NK-92 treated with Interleukin-12 subunit alpha and Interleukin-12 subunit beta, amount 100 ng/mL, for 24 hours (cell line): ENCODE measurements at regions not wholly inside any gene's neighbourhood (a gene's known extent, or its start where the extent isn't known, plus 50 kb on each side); places are given as distances from the start of the nearest gene placed in this dataset.
"Not testable (repeated sequence)": the region's sequence is repeated elsewhere in the genome, so short reads cannot be mapped to it uniquely, and the experiment has no call there.

ENCODE experiments used
- DNase-seq: peaks from one replicate; lab custom pipeline; 2025; lab: John Stamatoyannopoulos, UW

GRCh38 chr4:127479031-127479622 lies 153.6 kb upstream of the INTU start:
- no peak for DNase-seq

GRCh38 chr4:127482049-127482448 lies 150.7 kb upstream of the INTU start:
- DNase-seq, result no peak

- DNase-seq, result no peak
These were observed 148.6 kb upstream of the INTU start for GRCh38 chr4:127484117-127484516.

GRCh38 chr4:127486248-127486647 lies 146.5 kb upstream of the INTU start:
- no peak for DNase-seq

GRCh38 chr4:127491571-127491970 lies 141.2 kb upstream of the INTU start:
- no peak for DNase-seq

- DNase-seq, result not testable (repeated sequence)
These were observed 135.9 kb upstream of the INTU start for GRCh38 chr4:127496875-127497274.

GRCh38 chr4:127498366-127498765 lies 134.4 kb upstream of the INTU start:
- no peak for DNase-seq

- DNase-seq, result no peak
These were observed 132.5 kb upstream of the INTU start for GRCh38 chr4:127500242-127500641.

GRCh38 chr4:127501103-127501502 lies 131.7 kb upstream of the INTU start:
- DNase-seq, result no peak

GRCh38 chr4:127503111-127503510 lies 129.6 kb upstream of the INTU start:
- DNase-seq, result no peak

- no peak for DNase-seq
These were observed 127.6 kb upstream of the INTU start for GRCh38 chr4:127505203-127505602.

- no peak for DNase-seq
These were observed 126.5 kb upstream of the INTU start for GRCh38 chr4:127506283-127506682.

- DNase-seq, result no peak
These were observed 123.6 kb upstream of the INTU start for GRCh38 chr4:127509155-127509554.

GRCh38 chr4:127512672-127513071 lies 120.1 kb upstream of the INTU start:
- DNase-seq, result not testable (repeated sequence)

GRCh38 chr4:127515259-127515658 lies 117.5 kb upstream of the INTU start:
- not testable (repeated sequence) for DNase-seq

- DNase-seq, result no peak
These were observed 114.7 kb upstream of the INTU start for GRCh38 chr4:127518046-127518445.

GRCh38 chr4:127521463-127521862 lies 111.3 kb upstream of the INTU start:
- DNase-seq, result no peak

GRCh38 chr4:127523369-127523768 lies 109.4 kb upstream of the INTU start:
- no peak for DNase-seq

GRCh38 chr4:127525608-127526007 lies 107.1 kb upstream of the INTU start:
- DNase-seq, result no peak

GRCh38 chr4:127528302-127528701 lies 104.5 kb upstream of the INTU start:
- DNase-seq, result no peak

- not testable (repeated sequence) for DNase-seq
These were observed 102.9 kb upstream of the INTU start for GRCh38 chr4:127529879-127530278.

- DNase-seq, result no peak
These were observed 99.6 kb upstream of the INTU start for GRCh38 chr4:127533028-127533700.

GRCh38 chr4:127534041-127534825 lies 98.5 kb upstream of the INTU start:
- no peak for DNase-seq
